ENCODE measurements at regions not wholly inside any gene's neighbourhood (a gene's known extent, or its start where the extent isn't known, plus 50 kb on each side); places are given as distances from the start of the nearest gene placed in this dataset.

GRCh38 chr9:2320114-2320513, 301.5 kb upstream of the VLDLR start:
- WGBS, 2 experiments (ENCODE audit: extremely low coverage in 2 of 2, insufficient read length in 1 of 2): no CpG with 5 or more reads among the region's 5 CpGs
- no peaks in the 10 kb centered on the region for H3K36me3 ChIP-seq (ENCODE audit: control insufficient read depth, insufficient read depth, low read length)
- no peak overlapping the region for H2BK120ac ChIP-seq (ENCODE audit: low read depth, low read length)
- ChIA-PET CTCF (interaction anchor here (1.5 kb wide), 1 partner anchor 18 kb away, joined by 5 read pairs; no protein-coding TSS in a partner anchor), POLR2A (ENCODE audit: unreplicated experiment) (no interaction called here)
- H3K4ac ChIP-seq (ENCODE audit: low read depth, low read length): no peak overlapping the region
- H3K56ac ChIP-seq (ENCODE audit: extremely low read depth, insufficient read depth, low read length): no peak overlapping the region
- dilution Hi-C loops (cut with HindIII; ENCODE audit: low sequenced_read_pairs, unreplicated experiment) (no loop called here), in situ Hi-C loops (cut with MboI; ENCODE audit: low sequenced_read_pairs) (no loop called here), intact Hi-C loops (cut with micrococcal nuclease) (loop anchor here (10.0 kb wide), 1 partner anchor 405 kb away; no protein-coding TSS in a partner anchor)
- no peak for TF ChIP-seq RFX5 (IDR thresholded peaks at IDR 0.05; ENCODE audit: low read depth, low read length)
- TF ChIP-seq RAD21 (IDR thresholded peaks at IDR 0.05; ENCODE audit: low read length): no peak
- H2BK20ac ChIP-seq (ENCODE audit: low read depth, low read length): no peak overlapping the region
- no peaks in the 10 kb centered on the region for H4K20me1 ChIP-seq (ENCODE audit: insufficient read depth, low read length)
- H3K27ac ChIP-seq (ENCODE audit: insufficient read depth, low read length): no peak overlapping the region
- no peaks in the 10 kb centered on the region for H3K9me3 ChIP-seq (ENCODE audit: control insufficient read depth, insufficient read depth, low read length)
- no peak overlapping the region for H3K4me3 ChIP-seq (ENCODE audit: insufficient read depth, low read depth, low read length)
- no peaks in the 10 kb centered on the region for H3K27me3 ChIP-seq (ENCODE audit: control insufficient read depth, insufficient read depth, low read length)
- BruUV-seq (replicated peaks): no TSS peak
- H3K9ac ChIP-seq (ENCODE audit: low read depth, low read length): no peak overlapping the region
- H2AFZ ChIP-seq (replicated peaks; ENCODE audit: low read length, poor library complexity): no peak overlapping the region
- ATAC-seq (ENCODE audit: low read depth) (peak; percentile 32), DNase-seq (peak; percentile 67)
- no peak overlapping the region for H2BK5ac ChIP-seq (ENCODE audit: low read depth, low read length, poor library complexity, severe bottlenecking)
- no peak overlapping the region for H4K5ac ChIP-seq (ENCODE audit: low read depth, low read length)
- H4K8ac ChIP-seq (ENCODE audit: low read depth in 2 of 2, low read length in 2 of 2): no peak overlapping the region
- H3K18ac ChIP-seq (ENCODE audit: low read depth, low read length): no peak overlapping the region
- H2BK15ac ChIP-seq (ENCODE audit: low read depth, low read length): no peak overlapping the region
- peak overlapping the region; percentile 56; the same call in 1 of the 2 replicates for H3K4me2 ChIP-seq (ENCODE audit: low read depth, low read length)
- H3K14ac ChIP-seq (replicated peaks; ENCODE audit: low read depth, low read length): no peak overlapping the region
- H3K23ac ChIP-seq (ENCODE audit: low read depth, low read length): no peak overlapping the region
- no peak overlapping the region for H2AK9ac ChIP-seq (replicated peaks; ENCODE audit: low read depth, low read length, poor library complexity)
- no peaks in the 10 kb centered on the region for H3K9me1 ChIP-seq (ENCODE audit: insufficient read depth, low read length)
- no peak overlapping the region for H4K91ac ChIP-seq (ENCODE audit: insufficient read depth, low read depth, low read length)
- H2AK5ac ChIP-seq (ENCODE audit: low read depth, low read length): no peak overlapping the region
- no peaks in the 10 kb centered on the region for H3K79me1 ChIP-seq (ENCODE audit: low read depth in 1 of 2, low read length in 2 of 2)
- no peaks in the 10 kb centered on the region for H3K4me1 ChIP-seq (ENCODE audit: control insufficient read depth, insufficient read depth, low read length)

All from IMR-90 (cell line).